PC-3 (cell line): ENCODE measurements at regions not wholly inside any gene's neighbourhood (a gene's known extent, or its start where the extent isn't known, plus 50 kb on each side); places are given as distances from the start of the nearest gene placed in this dataset.

Source experiments
- ATAC-seq: fragments of 200-7000 bp; cut with Tn5 transposase; 2 replicates; pipeline ENCODE4 v1.9.1; 2020; ENCODE audit warnings: mild to moderate bottlenecking, moderate library complexity
- BruUV-seq: library from RNA; stranded (reverse); fragments of 400-500 nt; replicated peaks from 2 replicates; lab custom pipeline; 2021; lab: Mats Ljungman, UMichigan
- CTCF ChIA-PET: fragments of 300-600 bp; sonication (Branson Sonifier 250); formaldehyde crosslinking; loops from one replicate; lab custom pipeline; 2022; ENCODE audit warnings: antibody characterized with exemption; lab: Charles Lee
- POLR2A ChIA-PET: fragments of 300-600 bp; sonication (Branson Sonifier 250); formaldehyde crosslinking; loops from one replicate; lab custom pipeline; 2022; ENCODE audit warnings: antibody characterized with exemption; ENCODE audit not compliant: unreplicated experiment; lab: Charles Lee
- DNase-seq: peaks from one replicate; pipeline ENCODE4 v3.0.0-alpha.2; 2015
- H2AFZ ChIP-seq: fragments of 300-600 bp; sonication (generic); 2 replicates; pipeline ENCODE4 v1.6.0; 2016; ENCODE audit warnings: antibody characterized with exemption, low read length
- H3F3A ChIP-seq: fragments of 300-600 bp; sonication (generic); one replicate; pipeline ENCODE4 v1.6.0; 2017; ENCODE audit warnings: antibody characterized with exemption, low read length, control low read depth, mild to moderate bottlenecking; ENCODE audit not compliant: unreplicated experiment
- H3K27ac ChIP-seq: fragments of 300-600 bp; sonication (generic); 2 replicates; pipeline ENCODE4 v1.5.1; 2016; ENCODE audit warnings: mild to moderate bottlenecking, low read length
- H3K27me3 ChIP-seq: fragments of 300-600 bp; sonication (generic); 2 replicates; pipeline ENCODE4 v1.6.1; 2016; ENCODE audit warnings: low read length, mixed read lengths
- H3K36me3 ChIP-seq: fragments of 300-600 bp; sonication (generic); 2 replicates; pipeline ENCODE4 v1.6.1; 2016; ENCODE audit warnings: low read depth, mixed run types, low read length, mixed read lengths
- H3K4me1 ChIP-seq: fragments of 300-600 bp; sonication (generic); 2 replicates; pipeline ENCODE4 v1.5.1; 2016; ENCODE audit warnings: low read length; ENCODE audit not compliant: insufficient read depth
- H3K4me2 ChIP-seq: fragments of 300-600 bp; sonication (generic); 2 replicates; pipeline ENCODE4 v1.6.0; 2016; ENCODE audit warnings: low read length
- H3K4me3 ChIP-seq: fragments of 300-600 bp; sonication (generic); 2 replicates; pipeline ENCODE4 v1.5.1; 2016; ENCODE audit warnings: mild to moderate bottlenecking, low read length, mixed read lengths
- H3K79me2 ChIP-seq: fragments of 300-600 bp; sonication (generic); 2 replicates; pipeline ENCODE4 v1.6.1; 2017; ENCODE audit warnings: low read length, mixed read lengths
- H3K9ac ChIP-seq: fragments of 300-600 bp; sonication (generic); 2 replicates; pipeline ENCODE4 v1.6.0; 2016; ENCODE audit warnings: mild to moderate bottlenecking, low read length
- H3K9me2 ChIP-seq: fragments of 300-600 bp; sonication (generic); replicated peaks from 2 replicates; pipeline ENCODE4 v1.6.1; 2016; ENCODE audit warnings: mixed run types, low read length, mixed read lengths
- H3K9me3 ChIP-seq: fragments of 300-600 bp; sonication (generic); 2 replicates; pipeline ENCODE4 v1.6.1; 2016; ENCODE audit warnings: low read length, mixed read lengths
- H4K20me1 ChIP-seq: fragments of 300-600 bp; sonication (generic); 2 replicates; pipeline ENCODE4 v1.6.1; 2016; ENCODE audit warnings: low read length, mixed read lengths
- CTCF ChIP-seq: fragments of 300-600 bp; sonication (generic); conservative IDR thresholded peaks from 2 replicates; pipeline ENCODE4 v1.5.1; 2017; ENCODE audit warnings: antibody characterized with exemption, low read depth, mild to moderate bottlenecking, low read length
- EZH2 ChIP-seq: fragments of 300-600 bp; sonication (generic); IDR thresholded peaks from one replicate; pipeline ENCODE4 v1.6.1; 2017; ENCODE audit warnings: antibody characterized with exemption, mild to moderate bottlenecking, low read length; ENCODE audit not compliant: unreplicated experiment
- EZH2phosphoT487 ChIP-seq: fragments of 300-600 bp; sonication (generic); IDR thresholded peaks from 2 replicates; pipeline ENCODE4 v1.6.1; 2018; ENCODE audit warnings: mild to moderate bottlenecking, antibody characterized with exemption, low read length, borderline replicate concordance
- intact Hi-C: fragments of 100-400 bp; cut with micrococcal nuclease; formaldehyde crosslinking; loops from 2 replicates; pipeline ENCODE4 v1.9.0; 2023

DNA sequence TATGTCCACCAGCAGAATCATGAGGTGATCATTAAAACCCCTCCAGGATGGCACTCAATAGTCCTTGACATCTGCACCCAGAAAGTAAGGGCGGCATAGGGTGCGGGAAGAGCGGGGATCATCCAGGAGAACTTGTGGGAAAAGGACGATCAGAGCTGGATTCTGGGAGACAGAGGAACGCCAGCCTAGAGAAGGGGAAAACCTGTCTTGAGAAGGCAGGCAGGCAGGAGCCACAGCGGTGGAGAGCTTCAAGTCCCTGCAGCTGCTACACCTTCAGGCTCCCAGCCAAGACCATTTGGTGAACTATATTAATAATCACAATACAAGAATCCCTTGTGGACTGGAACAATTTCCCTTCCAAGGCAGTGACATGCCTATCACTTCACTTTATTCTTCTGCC lies 134.3 kb downstream of the BUD13 start:
- Histone ChIP-seq H3K4me2 (no peak overlapping the region), H4K20me1 (no peaks in the 10 kb centered on the region), H3F3A (no peaks in the 10 kb centered on the region), H3K79me2 (no peaks in the 10 kb centered on the region), H3K36me3 (no peaks in the 10 kb centered on the region), H3K27me3 (peaks cover 50% of the 10 kb centered on the region), H3K9me2 (no peaks in the 10 kb centered on the region), H3K4me1 (no peaks in the 10 kb centered on the region), H3K27ac (no peak overlapping the region), H3K9ac (no peak overlapping the region), H3K9me3 (no peaks in the 10 kb centered on the region), H3K4me3 (no peak overlapping the region), H2AFZ (no peak overlapping the region)
- no peak for DNase-seq
- no peak for ATAC-seq
- POLR2A ChIA-PET = no interaction called here
- TF ChIP-seq EZH2phosphoT487 = no peak
- CTCF ChIA-PET = no interaction called here
- intact Hi-C loops = no loop called here
- no TSS peak for BruUV-seq

GRCh38 chr11:116637766-116638165 lies 135.0 kb downstream of the BUD13 start:
- Histone ChIP-seq H3K4me1 (no peaks in the 10 kb centered on the region), H3K4me2 (no peak overlapping the region), H3K79me2 (no peaks in the 10 kb centered on the region), H3K9me2 (no peaks in the 10 kb centered on the region), H3K27me3 (peaks cover 50% of the 10 kb centered on the region), H3F3A (no peaks in the 10 kb centered on the region), H3K36me3 (no peaks in the 10 kb centered on the region), H3K9me3 (no peaks in the 10 kb centered on the region), H3K27ac (no peak overlapping the region), H2AFZ (no peak overlapping the region), H3K9ac (no peak overlapping the region), H4K20me1 (no peaks in the 10 kb centered on the region), H3K4me3 (no peak overlapping the region)
- DNase-seq = no peak
- intact Hi-C loops = no loop called here
- POLR2A ChIA-PET = no interaction called here
- TF ChIP-seq EZH2phosphoT487 = no peak
- TF ChIP-seq EZH2 = no peak
- no peak for TF ChIP-seq CTCF
- CTCF ChIA-PET = no interaction called here
- no TSS peak for BruUV-seq
- ATAC-seq = no peak

DNA sequence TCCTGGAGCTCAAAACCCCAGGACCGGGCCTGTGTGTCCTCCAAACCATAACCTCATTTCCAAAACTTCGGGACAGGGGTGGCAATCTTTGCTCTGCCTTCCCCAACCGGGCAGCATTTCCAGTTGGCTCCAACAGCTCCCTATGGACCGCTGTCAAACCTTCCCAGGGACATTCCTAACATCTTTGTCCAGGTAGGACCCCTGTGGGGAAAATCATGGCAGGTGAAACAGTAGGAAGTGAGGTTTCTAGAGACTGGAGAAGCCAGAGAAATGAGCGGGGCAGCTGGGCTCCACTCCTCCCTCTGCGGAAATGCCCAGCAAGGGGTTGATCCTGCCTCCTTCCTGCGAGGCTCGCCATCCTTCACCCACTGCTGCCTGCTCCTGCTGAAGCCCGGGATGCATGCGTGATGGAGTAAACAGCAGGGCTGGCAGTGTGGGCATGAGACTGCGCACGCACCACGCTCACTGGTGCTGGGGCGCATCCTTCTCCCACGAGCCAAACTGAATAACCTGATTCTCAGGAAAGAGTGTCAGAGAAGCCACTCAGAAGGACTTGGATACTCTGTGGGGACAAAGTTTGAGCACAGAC lies 136.4 kb downstream of the BUD13 start:
- H3K9me3 ChIP-seq = no peaks in the 10 kb centered on the region
- no peak overlapping the region for H3K27ac ChIP-seq
- H3K4me3 ChIP-seq = no peak overlapping the region
- H3K4me1 ChIP-seq = no peaks in the 10 kb centered on the region
- DNase-seq = no peak
- intact Hi-C loops = no loop called here
- TF ChIP-seq EZH2phosphoT487 (no peak), CTCF (no peak), EZH2 (no peak)
- H2AFZ ChIP-seq = no peak overlapping the region
- BruUV-seq = no TSS peak
- H3K36me3 ChIP-seq = no peaks in the 10 kb centered on the region
- no peak overlapping the region for H3K9ac ChIP-seq
- peaks cover 51% of the 10 kb centered on the region for H3K27me3 ChIP-seq
- no peaks in the 10 kb centered on the region for H4K20me1 ChIP-seq
- no peaks in the 10 kb centered on the region for H3F3A ChIP-seq
- no peaks in the 10 kb centered on the region for H3K9me2 ChIP-seq
- POLR2A ChIA-PET = no interaction called here
- H3K4me2 ChIP-seq = no peak overlapping the region
- CTCF ChIA-PET = no interaction called here
- no peaks in the 10 kb centered on the region for H3K79me2 ChIP-seq
- ATAC-seq = no peak
